Right lobe of liver (tissue), 6 donors: ENCODE measurements at regions not wholly inside any gene's neighbourhood (a gene's known extent, or its start where the extent isn't known, plus 50 kb on each side); places are given as distances from the start of the nearest gene placed in this dataset.
A peak's percentile ranks its signal among the peaks of the same experiment; 100 is the strongest.

Experiments used
- ATAC-seq, 4 donors: fragments of 200-7000 bp; cut with Tn5 transposase; one replicate each; pipeline ENCODE4 v1.9.1; 2020; ENCODE audit warnings: mild to moderate bottlenecking in 4 of 4, moderate library complexity in 4 of 4
- DNase-seq, 3 donors: peaks; one replicate each; pipeline ENCODE4 v3.0.0-alpha.2; 2020
- H3K27ac ChIP-seq, 3 donors: fragments of 200-600 bp; one replicate each; pipeline ENCODE4 v1.8.0; 2022
- H3K27me3 ChIP-seq, 2 donors: fragments of 200-600 bp; one replicate each; pipeline ENCODE4 v1.8.0; 2022
- H3K36me3 ChIP-seq, 4 donors: fragments of 200-600 bp; sonication (generic) in 1 of 4; one replicate each; pipeline versions ENCODE4 v1.5.1 to v1.8.0; 2017 to 2022; ENCODE audit warnings: control low read depth in 1 of 4
- H3K4me1 ChIP-seq, 4 donors: fragments of 200-600 bp; sonication (generic) in 1 of 4; one replicate each; pipeline versions ENCODE4 v1.5.1 to v1.8.0; 2017 to 2022; ENCODE audit warnings: control low read depth in 1 of 4
- H3K4me3 ChIP-seq, 3 donors: fragments of 200-600 bp; one replicate each; pipeline ENCODE4 v1.8.0; 2022
- H3K9me3 ChIP-seq, 4 donors: fragments of 200-600 bp; sonication (generic) in 1 of 4; one replicate each; pipeline versions ENCODE4 v1.5.1 to v1.8.0; 2017 to 2022; ENCODE audit warnings: control low read depth in 1 of 4
- CTCF ChIP-seq, 4 donors: fragments of 200-600 bp in 3 of 4; fragments of 450-650 bp in 1 of 4; IDR thresholded peaks; one replicate each; pipeline versions ENCODE4 v1.5.1 to v1.8.0; 2016 to 2022; ENCODE audit warnings: antibody characterized with exemption in 4 of 4, mild to moderate bottlenecking in 2 of 4
- POLR2A ChIP-seq: fragments of 450-650 bp; IDR thresholded peaks from one replicate; pipeline ENCODE4 v1.6.1; 2017; ENCODE audit warnings: antibody characterized with exemption, mild to moderate bottlenecking
- WGBS: methylation state at CpG from one replicate; pipeline ENCODE4 v1.1.6; 2018; ENCODE audit warnings: low coverage, low lambda C conversion rate; ENCODE audit not compliant: insufficient coverage; ENCODE audit errors: missing lambda C conversion rate; 5-methylcytosine and 5-hydroxymethylcytosine counted together
- intact Hi-C, 2 donors: fragments of 100-400 bp; cut with DNase I; formaldehyde crosslinking; loops; one replicate each; pipeline versions ENCODE4 v1.11.2 to v1.14.1; 2022
- donor health status: DM: no; HTN: yes; CAD: no.
- donor health status: DM: no; HTN: no; CAD: no.
- donor health status: DM: no; HTN: no; CAD: no.
- donor health status: DM: no; HTN: yes; CAD: no.
- donor health status: DM: no; HTN: yes; CAD: no.

- Histone ChIP-seq H3K36me3 (no peaks in the 10 kb centered on the region), H3K27me3 (no peaks in the 10 kb centered on the region), H3K4me3 (no peak overlapping the region), H3K9me3 (no peaks in the 10 kb centered on the region), H3K27ac (no peak overlapping the region), H3K4me1 (peaks cover 0 to 9% (median 4%) of the 10 kb centered on the region in 4 donors)
- intact Hi-C loops, result no loop called here
- TF ChIP-seq CTCF (IDR thresholded peaks at IDR 0.05), result no peak
- no peak for TF ChIP-seq POLR2A
- ATAC-seq, result no peak
- DNase-seq, result no peak
- 50% methylated on average over 2 of the region's 2 CpGs for WGBS
Measured at GRCh38 chr3:14256046-14256445, 77.4 kb downstream of the LSM3 start.

- peak in 2 of 3 donors; percentile 45 to 83 for DNase-seq
- WGBS, result 74% methylated on average over 4 of the region's 9 CpGs
- ATAC-seq, result peak; percentile 31 to 80 (median 48)
- Histone ChIP-seq H3K36me3 (no peaks in the 10 kb centered on the region), H3K27me3 (no peaks in the 10 kb centered on the region), H3K4me1 (peaks cover 0 to 9% (median 4%) of the 10 kb centered on the region in 4 donors), H3K27ac (no peak overlapping the region), H3K9me3 (no peaks in the 10 kb centered on the region), H3K4me3 (no peak overlapping the region)
- intact Hi-C loops, result no loop called here
- TF ChIP-seq POLR2A (no peak), CTCF (IDR thresholded peaks at IDR 0.05) (peak in 1 of 4 donors; percentile 9)
Measured at GRCh38 chr3:14256561-14257342, 78.1 kb downstream of the LSM3 start.

- no peak for DNase-seq
- Histone ChIP-seq H3K27me3 (no peaks in the 10 kb centered on the region), H3K27ac (no peak overlapping the region), H3K9me3 (no peaks in the 10 kb centered on the region), H3K4me1 (no peaks in the 10 kb centered on the region), H3K4me3 (no peak overlapping the region), H3K36me3 (no peaks in the 10 kb centered on the region)
- ATAC-seq, result no peak
- WGBS, result 75% methylated on average over 5 of the region's 12 CpGs
- TF ChIP-seq CTCF (IDR thresholded peaks at IDR 0.05) (no peak), POLR2A (no peak)
- intact Hi-C loops, result no loop called here
Measured at GRCh38 chr3:14258906-14259904, 80.6 kb downstream of the LSM3 start.

- DNase-seq (no peak), ATAC-seq (no peak)
- WGBS, result 100% methylated on average over 1 of the region's 7 CpGs
- TF ChIP-seq CTCF (IDR thresholded peaks at IDR 0.05), result no peak
- no peak for TF ChIP-seq POLR2A
- Histone ChIP-seq H3K4me1 (no peaks in the 10 kb centered on the region), H3K9me3 (no peaks in the 10 kb centered on the region), H3K27me3 (no peaks in the 10 kb centered on the region), H3K27ac (no peak overlapping the region), H3K36me3 (no peaks in the 10 kb centered on the region), H3K4me3 (no peak overlapping the region)
- intact Hi-C loops, result loop anchor here (5.0 to 10.0 kb wide), 3 partner anchors 56 to 207 kb away; no protein-coding TSS in a partner anchor
Measured at GRCh38 chr3:14260463-14260862, 81.8 kb downstream of the LSM3 start.
